CD1c-positive myeloid dendritic cell (primary cell): ENCODE measurements at regions not wholly inside any gene's neighbourhood (a gene's known extent, or its start where the extent isn't known, plus 50 kb on each side); places are given as distances from the start of the nearest gene placed in this dataset.

ENCODE experiments used
- DNase-seq: peaks from one replicate; pipeline ENCODE4 v3.0.0-alpha.2; 2016; ENCODE audit errors: extremely low spot score

DNA sequence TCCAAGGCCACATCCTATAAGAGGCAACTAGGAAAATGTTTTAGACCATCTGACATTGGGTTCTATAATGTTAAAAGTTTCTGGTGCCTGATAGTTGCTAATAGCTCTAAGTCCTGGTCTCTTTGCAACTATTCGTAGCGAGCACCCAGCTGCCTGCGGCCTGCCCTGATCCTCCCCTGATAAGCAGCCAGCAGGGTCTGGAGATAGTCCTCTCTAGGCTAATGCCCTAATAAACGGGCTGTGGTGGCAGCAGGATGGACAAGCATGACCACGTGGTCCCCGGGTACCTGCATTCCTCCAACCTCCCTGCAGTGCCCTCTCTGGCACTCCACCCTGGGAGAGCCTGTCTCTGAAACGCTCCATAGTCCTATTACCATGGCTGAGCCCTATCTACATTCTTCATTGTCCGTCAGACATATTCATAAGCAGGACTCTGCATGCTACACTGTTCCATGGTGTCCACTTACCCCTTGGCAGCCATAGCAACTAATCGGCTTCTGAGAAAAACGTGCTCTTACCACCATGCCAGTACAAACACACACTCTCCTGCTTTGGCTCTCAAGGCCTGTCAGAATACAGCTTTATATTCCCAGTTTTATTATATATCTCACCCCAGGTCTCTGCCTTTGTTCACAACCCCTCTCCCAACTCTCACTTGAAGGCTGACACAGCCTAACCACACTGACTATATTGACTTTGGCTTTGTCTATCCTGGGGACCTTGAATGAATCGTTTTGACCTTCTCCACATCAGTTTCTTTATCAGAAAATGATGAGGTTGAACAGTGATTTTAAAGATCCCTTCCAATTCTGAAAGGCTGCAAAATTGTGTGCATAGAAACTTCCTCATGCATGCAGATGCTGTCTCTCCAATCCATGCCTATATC lies 49.9 kb upstream of the DAPK1 start:
- no peak for DNase-seq
